ENCODE measurements at regions not wholly inside any gene's neighbourhood (a gene's known extent, or its start where the extent isn't known, plus 50 kb on each side); places are given as distances from the start of the nearest gene placed in this dataset.

- no peak for TF ChIP-seq EP300 (conservative IDR thresholded peaks at IDR 0.05; ENCODE audit: poor library complexity, severe bottlenecking)
- no peak for TF ChIP-seq POLR2AphosphoS5 (IDR thresholded peaks at IDR 0.05)
- TF ChIP-seq MXI1 (conservative IDR thresholded peaks at IDR 0.05; ENCODE audit: poor library complexity, severe bottlenecking): no peak
- no peak for TF ChIP-seq TAF1 (IDR thresholded peaks at IDR 0.05; ENCODE audit: low read depth)
- no peak for TF ChIP-seq SMC3 (conservative IDR thresholded peaks at IDR 0.05; ENCODE audit: poor library complexity)
- TF ChIP-seq CTCF (IDR thresholded peaks at IDR 0.05; ENCODE audit: poor library complexity, severe bottlenecking): no peak
- TF ChIP-seq REST (IDR thresholded peaks at IDR 0.05; ENCODE audit: borderline replicate concordance): no peak
- no peak for TF ChIP-seq RAD21 (conservative IDR thresholded peaks at IDR 0.05)
- no peak for TF ChIP-seq EZH2 (IDR thresholded peaks at IDR 0.05; ENCODE audit: borderline replicate concordance, insufficient read depth, low read length, poor library complexity, severe bottlenecking)
- Histone ChIP-seq H3K27me3 (ENCODE audit: insufficient read depth, low read depth, low read length) (no peaks in the 10 kb centered on the region), H3F3A (ENCODE audit: insufficient read depth, low read length, poor library complexity, severe bottlenecking) (no peaks in the 10 kb centered on the region)
These were observed 61.4 kb upstream of the PPP1R26 start for GRCh38 chr9:135418161-135418560.

GRCh38 chr9:135419106-135419505 is 60.5 kb upstream of the PPP1R26 start:
- Histone ChIP-seq H3K36me3 (ENCODE audit: insufficient read depth, low read length) (no peaks in the 10 kb centered on the region), H3K27me3 (ENCODE audit: insufficient read depth, low read depth, low read length) (no peaks in the 10 kb centered on the region), H3K9me2 (ENCODE audit: insufficient read depth, low read length) (no peaks in the 10 kb centered on the region), H3K79me2 (replicated peaks; ENCODE audit: insufficient read depth, low read length) (no peaks in the 10 kb centered on the region), H4K20me1 (ENCODE audit: insufficient read depth) (no peaks in the 10 kb centered on the region), H3K9me3 (ENCODE audit: low read length) (no peaks in the 10 kb centered on the region), H3K9ac (ENCODE audit: low read length) (no peak overlapping the region), H3K4me2 (ENCODE audit: low read length) (no peak overlapping the region), H3K4me3 (ENCODE audit: low read length) (no peak overlapping the region), H2AFZ (ENCODE audit: low read depth, low read length) (no peak overlapping the region), H3F3A (ENCODE audit: insufficient read depth, low read length, poor library complexity, severe bottlenecking) (no peaks in the 10 kb centered on the region), H3K27ac (ENCODE audit: low read length) (no peak overlapping the region)
- no peak for TF ChIP-seq EZH2 (IDR thresholded peaks at IDR 0.05; ENCODE audit: borderline replicate concordance, insufficient read depth, low read length, poor library complexity, severe bottlenecking)
- TF ChIP-seq SMC3 (conservative IDR thresholded peaks at IDR 0.05; ENCODE audit: poor library complexity): no peak
- TF ChIP-seq TAF1 (IDR thresholded peaks at IDR 0.05; ENCODE audit: low read depth): no peak
- TF ChIP-seq EP300 (conservative IDR thresholded peaks at IDR 0.05; ENCODE audit: poor library complexity, severe bottlenecking): no peak
- no peak for TF ChIP-seq POLR2AphosphoS5 (IDR thresholded peaks at IDR 0.05)
- TF ChIP-seq CTCF (IDR thresholded peaks at IDR 0.05; ENCODE audit: poor library complexity, severe bottlenecking): no peak
- TF ChIP-seq REST (IDR thresholded peaks at IDR 0.05; ENCODE audit: borderline replicate concordance): no peak
- TF ChIP-seq MXI1 (conservative IDR thresholded peaks at IDR 0.05; ENCODE audit: poor library complexity, severe bottlenecking): no peak
- no peak for TF ChIP-seq RAD21 (conservative IDR thresholded peaks at IDR 0.05)

More at GRCh38 chr9:135418161-135418560, 61.4 kb upstream of the PPP1R26 start:
- no peak overlapping the region for H3K4me2 ChIP-seq (ENCODE audit: low read length)
- no peaks in the 10 kb centered on the region for H3K36me3 ChIP-seq (ENCODE audit: insufficient read depth, low read length)
- no peak overlapping the region for H3K9ac ChIP-seq (ENCODE audit: low read length)
- no peak overlapping the region for H2AFZ ChIP-seq (ENCODE audit: low read depth, low read length)
- H3K9me3 ChIP-seq (ENCODE audit: low read length): no peaks in the 10 kb centered on the region
- no peaks in the 10 kb centered on the region for H3K9me2 ChIP-seq (ENCODE audit: insufficient read depth, low read length)
- H3K27ac ChIP-seq (ENCODE audit: low read length): no peak overlapping the region
- no peak overlapping the region for H3K4me3 ChIP-seq (ENCODE audit: low read length)
- H3K79me2 ChIP-seq (replicated peaks; ENCODE audit: insufficient read depth, low read length): no peaks in the 10 kb centered on the region
- H4K20me1 ChIP-seq (ENCODE audit: insufficient read depth): no peaks in the 10 kb centered on the region
